ENCODE measurements at regions not wholly inside any gene's neighbourhood (a gene's known extent, or its start where the extent isn't known, plus 50 kb on each side); places are given as distances from the start of the nearest gene placed in this dataset.

DNA sequence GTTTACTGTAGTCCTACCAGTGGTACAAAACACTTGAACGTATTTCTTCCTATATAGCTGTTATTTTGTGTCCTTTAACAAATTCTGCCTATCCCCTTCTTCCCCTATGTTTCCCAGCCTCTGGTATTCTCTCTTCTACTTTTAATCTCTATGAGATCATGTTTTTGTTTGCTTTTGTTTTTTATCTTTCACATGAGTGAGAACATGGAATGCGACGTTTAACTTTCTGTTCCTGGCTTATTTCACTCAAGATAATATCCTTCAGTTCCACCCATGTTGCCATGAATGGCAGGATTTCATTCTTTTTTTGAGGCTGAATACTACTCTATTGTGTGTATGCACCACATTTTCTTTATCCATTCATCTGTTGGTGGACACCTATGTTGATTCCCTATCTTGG lies 634.4 kb upstream of the WWC1 start:
- ATAC-seq, result no peak
- TF ChIP-seq TOX (CRISPR knock-in tag; IDR thresholded peaks at IDR 0.05; ENCODE audit: borderline replicate concordance) (no peak), ZFP30 (CRISPR knock-in tag; IDR thresholded peaks at IDR 0.05) (no peak), ZFP3 (CRISPR knock-in tag; IDR thresholded peaks at IDR 0.05) (no peak), TSHZ2 (CRISPR knock-in tag; IDR thresholded peaks at IDR 0.05) (no peak), CSRNP3 (CRISPR knock-in tag; IDR thresholded peaks at IDR 0.05) (no peak), ZNF70 (CRISPR knock-in tag; IDR thresholded peaks at IDR 0.05) (no peak), ZNF565 (CRISPR knock-in tag; conservative IDR thresholded peaks at IDR 0.05; ENCODE audit: low read depth) (no peak), ZNF8 (CRISPR knock-in tag; IDR thresholded peaks at IDR 0.05) (no peak), RARB (CRISPR knock-in tag; IDR thresholded peaks at IDR 0.05) (no peak), ZC3H10 (CRISPR knock-in tag; IDR thresholded peaks at IDR 0.05) (no peak), ISL1 (CRISPR knock-in tag; IDR thresholded peaks at IDR 0.05) (no peak), CREB5 (CRISPR knock-in tag; IDR thresholded peaks at IDR 0.05; ENCODE audit: low read depth) (no peak), CSDC2 (CRISPR knock-in tag; IDR thresholded peaks at IDR 0.05) (no peak), OSR1 (CRISPR knock-in tag; IDR thresholded peaks at IDR 0.05) (no peak), GLIS3 (CRISPR knock-in tag; IDR thresholded peaks at IDR 0.05) (no peak), PPARA (CRISPR knock-in tag; IDR thresholded peaks at IDR 0.05; ENCODE audit: borderline replicate concordance) (no peak)
- TF ChIP-seq, protein P1, sequence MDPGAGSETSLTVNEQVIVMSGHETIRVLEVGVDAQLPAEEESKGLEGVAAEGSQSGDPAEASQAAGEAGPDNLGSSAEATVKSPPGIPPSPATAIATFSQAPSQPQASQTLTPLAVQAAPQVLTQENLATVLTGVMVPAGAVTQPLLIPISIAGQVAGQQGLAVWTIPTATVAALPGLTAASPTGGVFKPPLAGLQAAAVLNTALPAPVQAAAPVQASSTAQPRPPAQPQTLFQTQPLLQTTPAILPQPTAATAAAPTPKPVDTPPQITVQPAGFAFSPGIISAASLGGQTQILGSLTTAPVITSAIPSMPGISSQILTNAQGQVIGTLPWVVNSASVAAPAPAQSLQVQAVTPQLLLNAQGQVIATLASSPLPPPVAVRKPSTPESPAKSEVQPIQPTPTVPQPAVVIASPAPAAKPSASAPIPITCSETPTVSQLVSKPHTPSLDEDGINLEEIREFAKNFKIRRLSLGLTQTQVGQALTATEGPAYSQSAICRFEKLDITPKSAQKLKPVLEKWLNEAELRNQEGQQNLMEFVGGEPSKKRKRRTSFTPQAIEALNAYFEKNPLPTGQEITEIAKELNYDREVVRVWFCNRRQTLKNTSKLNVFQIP (CRISPR knock-in tag; IDR thresholded peaks at IDR 0.05; ENCODE audit: borderline replicate concordance, low read depth), result no peak

DNA sequence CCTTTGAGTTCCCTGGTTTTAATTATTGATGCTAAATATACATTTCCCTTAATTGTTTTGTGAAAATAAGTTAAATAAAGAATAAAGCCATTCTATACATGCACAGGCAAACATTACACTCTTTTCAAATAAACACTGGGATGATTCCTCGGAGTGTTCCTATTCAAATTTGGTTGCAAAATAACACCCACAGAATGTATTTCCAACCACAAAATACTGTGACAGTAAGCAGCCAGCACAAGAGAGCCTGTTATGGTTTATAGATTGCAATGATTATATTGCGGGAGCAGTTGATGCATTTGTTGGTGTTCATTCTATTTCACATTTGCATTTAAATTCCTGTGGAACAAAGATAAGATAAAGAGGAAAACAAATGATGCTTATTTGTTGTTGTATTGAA lies 632.6 kb upstream of the WWC1 start:
- no peak for ATAC-seq

GRCh38 chr5:167661605-167662004 lies 629.8 kb upstream of the WWC1 start:
- no peak for TF ChIP-seq TSHZ2 (CRISPR knock-in tag; IDR thresholded peaks at IDR 0.05)
- TF ChIP-seq ZFP30 (CRISPR knock-in tag; IDR thresholded peaks at IDR 0.05), result no peak
- no peak for TF ChIP-seq ARNTL (CRISPR knock-in tag; IDR thresholded peaks at IDR 0.05; ENCODE audit: borderline replicate concordance, low read depth)
- no peak for TF ChIP-seq CSRNP3 (CRISPR knock-in tag; IDR thresholded peaks at IDR 0.05)
- no peak for TF ChIP-seq CSDC2 (CRISPR knock-in tag; IDR thresholded peaks at IDR 0.05)
- no peak for TF ChIP-seq CREB5 (CRISPR knock-in tag; IDR thresholded peaks at IDR 0.05; ENCODE audit: low read depth)
- no peak for TF ChIP-seq TOX (CRISPR knock-in tag; IDR thresholded peaks at IDR 0.05; ENCODE audit: borderline replicate concordance)
- no peak for TF ChIP-seq OSR1 (CRISPR knock-in tag; IDR thresholded peaks at IDR 0.05)
- TF ChIP-seq, protein P1 (CRISPR knock-in tag; IDR thresholded peaks at IDR 0.05; ENCODE audit: borderline replicate concordance, low read depth), result no peak
- no peak for TF ChIP-seq ZNF70 (CRISPR knock-in tag; IDR thresholded peaks at IDR 0.05)
- no peak for ATAC-seq

More for the DNA sequence above, 632.6 kb upstream of the WWC1 start:
- TF ChIP-seq OSR1 (CRISPR knock-in tag; IDR thresholded peaks at IDR 0.05) (no peak), ZC3H10 (CRISPR knock-in tag; IDR thresholded peaks at IDR 0.05) (no peak)

Measured in SK-N-SH treated with all-trans-retinoic acid at 6 μM for 48 hours (cell line).